H1 (cell line): ENCODE measurements at regions not wholly inside any gene's neighbourhood (a gene's known extent, or its start where the extent isn't known, plus 50 kb on each side); places are given as distances from the start of the nearest gene placed in this dataset.

Experiments used
- CTCF ChIA-PET: fragments of 300-600 bp; sonication (Branson Sonifier 250); formaldehyde crosslinking; loops from one replicate; lab custom pipeline; 2021; ENCODE audit not compliant: partially characterized antibody; lab: Charles Lee
- POLR2A ChIA-PET: fragments of 300-600 bp; sonication (Branson Sonifier 250); formaldehyde crosslinking; loops from one replicate; lab custom pipeline; 2021; ENCODE audit warnings: inconsistent platforms; ENCODE audit not compliant: partially characterized antibody; lab: Charles Lee
- DNase-seq, 2 experiments: peaks; one replicate each; pipeline versions ENCODE4 v3.0.0 to v3.0.0-alpha.2; 2010 to 2022; ENCODE audit warnings: low spot score in 2 of 2, low read depth in 1 of 2, mixed read lengths in 1 of 2
- FAIRE-seq: peaks from 2 replicates; lab custom pipeline; 2011; peaks lifted over from hg19 to GRCh38; lab: Jason Lieb, UNC
- H2AFZ ChIP-seq: 2 replicates; pipeline ENCODE4 v1.8.1; 2012; ENCODE audit warnings: low read length, inconsistent platforms
- H2AK5ac ChIP-seq: 2 replicates; pipeline ENCODE4 v1.6.1; 2013; ENCODE audit warnings: low read depth, low read length
- H2BK120ac ChIP-seq: replicated peaks from 2 replicates; pipeline ENCODE3; 2013; ENCODE audit warnings: low read depth, low read length, inconsistent platforms
- H2BK12ac ChIP-seq: 2 replicates; pipeline ENCODE4 v1.6.1; 2013; ENCODE audit warnings: low read depth, low read length
- H2BK15ac ChIP-seq: 2 replicates; pipeline ENCODE4 v1.6.1; 2013; ENCODE audit warnings: low read length
- H2BK20ac ChIP-seq: 2 replicates; pipeline ENCODE4 v1.6.1; 2013; ENCODE audit warnings: low read length
- H2BK5ac ChIP-seq: 2 replicates; pipeline ENCODE4 v1.6.1; 2013; ENCODE audit warnings: low read depth, low read length
- H3K14ac ChIP-seq: 2 replicates; pipeline ENCODE4 v1.6.1; 2013; ENCODE audit warnings: inconsistent platforms; ENCODE audit not compliant: insufficient read length
- H3K18ac ChIP-seq: 2 replicates; pipeline ENCODE4 v1.6.1; 2013; ENCODE audit warnings: low read length; ENCODE audit errors: extremely low read depth
- H3K23ac ChIP-seq: 2 replicates; pipeline ENCODE4 v1.6.1; 2013; ENCODE audit warnings: inconsistent platforms; ENCODE audit not compliant: insufficient read length
- H3K23me2 ChIP-seq: 2 replicates; pipeline ENCODE4 v1.6.1; 2013; ENCODE audit warnings: low read depth, low read length
- H3K27ac ChIP-seq: 2 replicates; pipeline ENCODE4 v1.6.1; 2011; ENCODE audit warnings: low read depth, low read length, inconsistent platforms
- H3K27me3 ChIP-seq, 4 experiments: replicated peaks in 1 of 4; 1 replicate in 1 of 4; 2 replicates in 3 of 4; pipeline versions ENCODE4 v1.6.1 to v1.8.1; 2011 to 2013; ENCODE audit warnings: low read length in 3 of 4, mild to moderate bottlenecking in 3 of 4, inconsistent platforms in 2 of 4, mixed read lengths in 2 of 4, moderate library complexity in 1 of 4; ENCODE audit not compliant: control insufficient read depth in 3 of 4, insufficient read depth in 3 of 4; ENCODE audit errors: extremely low read depth in 1 of 4
- H3K36me3 ChIP-seq, 4 experiments: 2 replicates each; pipeline versions ENCODE4 v1.6.1 to v1.8.1; 2011 to 2013; ENCODE audit warnings: mild to moderate bottlenecking in 4 of 4, low read length in 3 of 4, moderate library complexity in 2 of 4, control low read depth in 1 of 4, inconsistent platforms in 1 of 4; ENCODE audit not compliant: insufficient read depth in 4 of 4, control insufficient read depth in 2 of 4
- H3K4ac ChIP-seq: replicated peaks from 2 replicates; pipeline ENCODE3; 2013; ENCODE audit warnings: low read length, low read depth, mixed read lengths, inconsistent platforms; ENCODE audit not compliant: insufficient read length
- H3K4me1 ChIP-seq, 4 experiments: replicated peaks in 1 of 4; 1 replicate in 1 of 4; 2 replicates in 3 of 4; pipeline versions ENCODE4 v1.6.1 to v1.8.1; 2011 to 2013; ENCODE audit warnings: low read length in 3 of 4, inconsistent platforms in 2 of 4, mixed read lengths in 1 of 4; ENCODE audit not compliant: insufficient read depth in 4 of 4, control insufficient read depth in 3 of 4
- H3K4me2 ChIP-seq, 2 experiments: 2 replicates each; pipeline versions ENCODE4 v1.6.1 to v1.8.1; 2011 to 2013; ENCODE audit warnings: low read depth in 2 of 2, low read length in 2 of 2, control low read depth in 1 of 2, inconsistent platforms in 1 of 2, mild to moderate bottlenecking in 1 of 2; ENCODE audit not compliant: insufficient read depth in 1 of 2
- H3K4me3 ChIP-seq, 4 experiments: fragments of 200-600, 300-600 bp in 1 of 4; sonication (generic), shearing (Covaris generic), sonication (Bioruptor Twin) in 1 of 4; 2 replicates each; pipeline versions ENCODE4 v1.5.1 to v1.8.1; 2011 to 2016; ENCODE audit warnings: low read length in 4 of 4, low read depth in 3 of 4, control low read depth in 2 of 4, inconsistent platforms in 2 of 4, mild to moderate bottlenecking in 2 of 4, mixed read lengths in 1 of 4, moderate library complexity in 1 of 4; ENCODE audit not compliant: insufficient read depth in 2 of 4; ENCODE audit errors: extremely low read depth in 1 of 4
- H3K56ac ChIP-seq: replicated peaks from 2 replicates; pipeline ENCODE3; 2013; ENCODE audit warnings: low read depth, mild to moderate bottlenecking, mixed read lengths, low read length, inconsistent platforms; ENCODE audit not compliant: insufficient read length
- H3K79me1 ChIP-seq: 2 replicates; pipeline ENCODE4 v1.6.1; 2013; ENCODE audit warnings: low read depth, low read length, control low read depth
- H3K79me2 ChIP-seq, 2 experiments: 2 replicates each; pipeline versions ENCODE4 v1.6.1 to v1.8.1; 2012 to 2013; ENCODE audit warnings: low read length in 2 of 2, mild to moderate bottlenecking in 2 of 2, inconsistent platforms in 1 of 2; ENCODE audit not compliant: insufficient read depth in 2 of 2, control insufficient read depth in 1 of 2
- H3K9ac ChIP-seq, 4 experiments: replicated peaks in 1 of 4; 1 replicate in 1 of 4; 2 replicates in 3 of 4; pipeline versions ENCODE4 v1.6.1 to v1.8.1; 2011 to 2013; ENCODE audit warnings: low read depth in 3 of 4, low read length in 3 of 4, control low read depth in 2 of 4, mild to moderate bottlenecking in 2 of 4, moderate library complexity in 2 of 4, inconsistent platforms in 1 of 4; ENCODE audit errors: extremely low read depth in 1 of 4
- H3K9me3 ChIP-seq, 2 experiments: 2 replicates each; pipeline versions ENCODE4 v1.6.1 to v1.8.1; 2012 to 2013; ENCODE audit warnings: mild to moderate bottlenecking in 2 of 2, moderate library complexity in 2 of 2, control low read depth in 1 of 2, inconsistent platforms in 1 of 2, low read depth in 1 of 2, low read length in 1 of 2, mixed read lengths in 1 of 2; ENCODE audit not compliant: insufficient read depth in 2 of 2
- H4K20me1 ChIP-seq, 2 experiments: replicated peaks in 1 of 2; 2 replicates each; pipeline versions ENCODE3 to v1.8.1; 2011 to 2013; ENCODE audit warnings: inconsistent platforms in 2 of 2, low read length in 2 of 2, mild to moderate bottlenecking in 1 of 2; ENCODE audit not compliant: insufficient read depth in 2 of 2, control insufficient read depth in 1 of 2
- H4K5ac ChIP-seq: 2 replicates; pipeline ENCODE4 v1.6.1; 2013; ENCODE audit warnings: low read length, low read depth, mixed read lengths, inconsistent platforms; ENCODE audit not compliant: insufficient read length
- H4K8ac ChIP-seq: 2 replicates; pipeline ENCODE4 v1.8.0; 2013; ENCODE audit warnings: mild to moderate bottlenecking, moderate library complexity, low read length, inconsistent platforms; ENCODE audit not compliant: insufficient read depth; ENCODE audit errors: extremely low read depth
- H4K91ac ChIP-seq: replicated peaks from 2 replicates; pipeline ENCODE3; 2013; ENCODE audit warnings: low read length, mixed read lengths, inconsistent platforms; ENCODE audit not compliant: insufficient read length
- BRCA1 ChIP-seq: IDR thresholded peaks from 2 replicates; pipeline ENCODE4 v1.6.1; 2012; ENCODE audit warnings: low read depth, low read length, improper control_type of control experiment
- CBX8 ChIP-seq: fragments of 300-800, 300-1000 bp; sonication (generic); IDR thresholded peaks from 2 replicates; pipeline ENCODE4 v1.7.1; 2016; ENCODE audit warnings: low read depth, low read length, borderline replicate concordance
- CHD1 ChIP-seq: IDR thresholded peaks from 2 replicates; pipeline ENCODE4 v1.6.1; 2012; ENCODE audit warnings: low read depth, low read length, improper control_type of control experiment
- JUN ChIP-seq: IDR thresholded peaks from 2 replicates; pipeline ENCODE4 v1.6.1; 2011; ENCODE audit warnings: low read depth, mild to moderate bottlenecking, improper control_type of control experiment, low read length
- POLR2A ChIP-seq, 2 experiments: IDR thresholded peaks; 1 replicate in 1 of 2; 2 replicates in 1 of 2; pipeline ENCODE4 v1.6.1; 2011; ENCODE audit warnings: low read depth in 2 of 2, low read length in 2 of 2, mild to moderate bottlenecking in 2 of 2; ENCODE audit errors: control extremely low read depth in 1 of 2
- SUZ12 ChIP-seq: fragments of 200-600 bp; sonication (generic); IDR thresholded peaks from 2 replicates; pipeline ENCODE4 v1.6.1; 2012; ENCODE audit warnings: mild to moderate bottlenecking, inconsistent platforms, low read length, moderate library complexity, mixed read lengths
- WGBS, 2 experiments: shearing (Covaris generic) in 1 of 2; methylation state at CpG; one replicate each; pipeline versions ENCODE4 v1.1.6 to v1.1.7; 2013 to 2015; ENCODE audit warnings: low lambda C conversion rate in 2 of 2, mixed read lengths in 2 of 2, inconsistent platforms in 1 of 2, low coverage in 1 of 2, missing lambda C conversion rate in 1 of 2; ENCODE audit not compliant: insufficient replicate concordance in 2 of 2, insufficient coverage in 1 of 2, insufficient read length in 1 of 2; ENCODE audit errors: extremely low coverage in 1 of 2, missing lambda C conversion rate in 1 of 2; 5-methylcytosine and 5-hydroxymethylcytosine counted together
- TF ChIP-seq, protein P1 (sequence below), 3 experiments: IDR thresholded peaks; 1 replicate in 2 of 3; 2 replicates in 1 of 3; pipeline versions ENCODE4 v1.5.1 to v1.6.1; 2011; ENCODE audit warnings: low read length in 3 of 3, mild to moderate bottlenecking in 3 of 3, inconsistent platforms in 2 of 3, low read depth in 1 of 3, moderate library complexity in 1 of 3; ENCODE audit not compliant: insufficient read depth in 1 of 3; ENCODE audit errors: control extremely low read depth in 1 of 3

DNA sequence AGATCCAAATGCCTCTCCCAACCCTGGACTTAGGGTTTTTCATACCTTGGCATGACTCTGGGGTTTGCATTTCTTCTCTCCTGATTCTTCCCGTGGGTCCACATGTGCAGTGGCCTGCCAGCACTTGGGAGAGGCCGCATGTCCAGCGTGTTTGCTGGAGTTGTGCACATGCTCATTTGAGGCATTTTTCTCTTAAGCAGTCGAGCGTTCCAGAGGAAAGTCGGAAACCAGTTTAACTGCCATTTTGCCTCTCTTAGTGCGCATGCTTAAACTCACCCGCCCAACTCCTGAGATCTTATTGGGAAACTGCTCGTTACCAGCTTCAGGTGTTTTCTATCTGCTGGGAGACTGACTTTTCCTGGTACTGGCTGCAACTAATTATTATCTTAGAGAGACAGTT is 888.4 kb upstream of the PHF14 start:
- Histone ChIP-seq H2BK20ac (no peak overlapping the region), H3K14ac (no peak overlapping the region), H3K4me1 (peaks cover 0 to 9% (median 0%) of the 10 kb centered on the region in 4 experiments; a peak in 2 of 7 replicates), H3K79me2 (no peaks in the 10 kb centered on the region), H4K91ac (no peak overlapping the region), H3K79me1 (no peaks in the 10 kb centered on the region), H3K4me3 (no peak overlapping the region), H3K36me3 (no peaks in the 10 kb centered on the region), H3K23ac (no peak overlapping the region), H2BK12ac (no peak overlapping the region), H2BK5ac (no peak overlapping the region), H3K4me2 (no peak overlapping the region), H3K27me3 (no peaks in the 10 kb centered on the region), H4K5ac (no peak overlapping the region), H3K27ac (no peak overlapping the region), H3K56ac (no peak overlapping the region), H4K8ac (no peak overlapping the region), H3K18ac (no peak overlapping the region), H3K9ac (no peak overlapping the region), H2AK5ac (no peak overlapping the region), H3K23me2 (no peaks in the 10 kb centered on the region), H3K9me3 (no peaks in the 10 kb centered on the region), H2AFZ (no peak overlapping the region), H2BK15ac (no peak overlapping the region), H3K4ac (no peak overlapping the region), H4K20me1 (no peaks in the 10 kb centered on the region), H2BK120ac (no peak overlapping the region)
- WGBS, 2 experiments: 91% methylated on average over 9 of the region's 9 CpGs; no CpG with 5 or more reads in 1 of the 2 experiments
- DNase-seq (no peak), FAIRE-seq (no peak)
- POLR2A ChIA-PET: no interaction called here
- CTCF ChIA-PET: no interaction called here
- TF ChIP-seq POLR2A (IDR thresholded peaks at IDR 0.05; ENCODE audit: control extremely low read depth in 1 of 2, low read depth in 2 of 2, low read length in 2 of 2) (no peak), CHD1 (no peak), JUN (no peak), BRCA1 (no peak), CBX8 (no peak), SUZ12 (no peak)
- TF ChIP-seq, protein P1, sequence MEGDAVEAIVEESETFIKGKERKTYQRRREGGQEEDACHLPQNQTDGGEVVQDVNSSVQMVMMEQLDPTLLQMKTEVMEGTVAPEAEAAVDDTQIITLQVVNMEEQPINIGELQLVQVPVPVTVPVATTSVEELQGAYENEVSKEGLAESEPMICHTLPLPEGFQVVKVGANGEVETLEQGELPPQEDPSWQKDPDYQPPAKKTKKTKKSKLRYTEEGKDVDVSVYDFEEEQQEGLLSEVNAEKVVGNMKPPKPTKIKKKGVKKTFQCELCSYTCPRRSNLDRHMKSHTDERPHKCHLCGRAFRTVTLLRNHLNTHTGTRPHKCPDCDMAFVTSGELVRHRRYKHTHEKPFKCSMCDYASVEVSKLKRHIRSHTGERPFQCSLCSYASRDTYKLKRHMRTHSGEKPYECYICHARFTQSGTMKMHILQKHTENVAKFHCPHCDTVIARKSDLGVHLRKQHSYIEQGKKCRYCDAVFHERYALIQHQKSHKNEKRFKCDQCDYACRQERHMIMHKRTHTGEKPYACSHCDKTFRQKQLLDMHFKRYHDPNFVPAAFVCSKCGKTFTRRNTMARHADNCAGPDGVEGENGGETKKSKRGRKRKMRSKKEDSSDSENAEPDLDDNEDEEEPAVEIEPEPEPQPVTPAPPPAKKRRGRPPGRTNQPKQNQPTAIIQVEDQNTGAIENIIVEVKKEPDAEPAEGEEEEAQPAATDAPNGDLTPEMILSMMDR (IDR thresholded peaks at IDR 0.05; ENCODE audit: control extremely low read depth in 1 of 3, insufficient read depth in 1 of 3, low read depth in 1 of 3, low read length in 3 of 3): no peak
